Erythroblast (primary cell): ENCODE measurements at regions not wholly inside any gene's neighbourhood (a gene's known extent, or its start where the extent isn't known, plus 50 kb on each side); places are given as distances from the start of the nearest gene placed in this dataset.

Experiments used
- GATA1 ChIP-seq: IDR thresholded peaks from 2 replicates; pipeline ENCODE4 v1.6.1; 2011; ENCODE audit warnings: low read depth, mild to moderate bottlenecking, control low read depth, low read length, moderate library complexity
- POLR2A ChIP-seq: IDR thresholded peaks from 2 replicates; pipeline ENCODE4 v1.6.1; 2011; ENCODE audit warnings: mild to moderate bottlenecking, low read length

DNA sequence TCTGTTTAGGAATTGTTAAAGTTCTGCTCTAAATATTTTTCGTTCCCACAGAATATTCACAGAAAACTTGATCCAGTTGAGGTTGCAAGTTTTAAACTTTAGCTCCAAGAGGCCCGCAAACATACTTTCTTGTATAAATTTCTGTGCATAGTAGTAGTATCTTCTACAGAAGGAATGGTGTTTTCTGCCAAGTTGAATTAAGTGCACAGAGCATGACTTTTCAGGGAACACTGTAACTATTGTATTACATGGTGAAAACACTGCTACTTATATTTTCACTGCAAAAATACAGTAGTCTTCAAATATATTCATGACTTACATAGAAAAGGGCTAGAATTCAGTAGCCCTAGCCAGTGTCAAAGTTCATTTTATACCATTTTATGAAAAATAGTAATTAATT, 67.0 kb downstream of the SUCNR1 start:
- TF ChIP-seq POLR2A (no peak), GATA1 (no peak)
